Keratinocyte (primary cell): ENCODE measurements at regions not wholly inside any gene's neighbourhood (a gene's known extent, or its start where the extent isn't known, plus 50 kb on each side); places are given as distances from the start of the nearest gene placed in this dataset.

Source experiments
- DNase-seq: peaks from one replicate; pipeline ENCODE4 v3.0.0-alpha.2; 2011; ENCODE audit warnings: low read depth, missing footprints, low spot score
- FAIRE-seq: peaks from 2 replicates; lab custom pipeline; 2011; peaks lifted over from hg19 to GRCh38; lab: Jason Lieb, UNC
- H2AFZ ChIP-seq: 2 replicates; pipeline ENCODE4 v1.6.0; 2012; ENCODE audit warnings: low read length, control low read depth, inconsistent platforms; ENCODE audit not compliant: control insufficient read depth
- H3K27ac ChIP-seq: 2 replicates; pipeline ENCODE4 v1.5.1; 2011; ENCODE audit warnings: low read length; ENCODE audit not compliant: control insufficient read depth, insufficient read depth
- H3K27me3 ChIP-seq: 3 replicates; pipeline ENCODE4 v1.6.0; 2011; ENCODE audit warnings: low read length; ENCODE audit not compliant: control insufficient read depth, insufficient read depth; ENCODE audit errors: extremely low read depth
- H3K36me3 ChIP-seq, 2 experiments: 2 replicates in 1 of 2; 3 replicates in 1 of 2; pipeline ENCODE4 v1.5.1; 2011; ENCODE audit warnings: low read length in 2 of 2, mild to moderate bottlenecking in 1 of 2; ENCODE audit not compliant: control insufficient read depth in 2 of 2, insufficient read depth in 2 of 2; ENCODE audit errors: extremely low read depth in 1 of 2
- H3K4me1 ChIP-seq: 3 replicates; pipeline ENCODE4 v1.5.1; 2011; ENCODE audit warnings: low read length; ENCODE audit not compliant: control insufficient read depth, insufficient read depth; ENCODE audit errors: extremely low read depth
- H3K4me2 ChIP-seq: 3 replicates; pipeline ENCODE4 v1.6.0; 2011; ENCODE audit warnings: low read depth, low read length; ENCODE audit not compliant: control insufficient read depth, insufficient read depth; ENCODE audit errors: extremely low read depth
- H3K4me3 ChIP-seq, 3 experiments: fragments of 200-600 bp in 1 of 3; sonication (generic) in 1 of 3; 2 replicates in 2 of 3; 3 replicates in 1 of 3; pipeline ENCODE4 v1.5.1; 2011 to 2016; ENCODE audit warnings: low read length in 3 of 3, mild to moderate bottlenecking in 3 of 3, control low read depth in 2 of 3, inconsistent platforms in 1 of 3, low read depth in 1 of 3, mixed read lengths in 1 of 3, mixed run types in 1 of 3, moderate library complexity in 1 of 3; ENCODE audit not compliant: control insufficient read depth in 2 of 3, insufficient read depth in 2 of 3; ENCODE audit errors: extremely low read depth in 1 of 3
- H3K79me2 ChIP-seq: 2 replicates; pipeline ENCODE4 v1.6.0; 2012; ENCODE audit warnings: low read length; ENCODE audit not compliant: control insufficient read depth, insufficient read depth
- H3K9ac ChIP-seq: 3 replicates; pipeline ENCODE4 v1.6.0; 2011; ENCODE audit warnings: low read length; ENCODE audit not compliant: control insufficient read depth, insufficient read depth; ENCODE audit errors: extremely low read depth
- H3K9me1 ChIP-seq: 3 replicates; pipeline ENCODE4 v1.6.0; 2011; ENCODE audit warnings: low read length; ENCODE audit not compliant: control insufficient read depth, insufficient read depth; ENCODE audit errors: extremely low read depth
- H3K9me3 ChIP-seq: 2 replicates; pipeline ENCODE4 v1.5.1; 2012; ENCODE audit warnings: low read depth, low read length; ENCODE audit not compliant: control insufficient read depth
- H4K20me1 ChIP-seq: 3 replicates; pipeline ENCODE4 v1.6.0; 2011; ENCODE audit warnings: low read length; ENCODE audit not compliant: control insufficient read depth, insufficient read depth; ENCODE audit errors: extremely low read depth
- CTCF ChIP-seq, 3 experiments: IDR thresholded peaks in 1 of 3; conservative IDR thresholded peaks in 1 of 3; optimal IDR thresholded peaks in 1 of 3; 2 replicates in 2 of 3; 3 replicates in 1 of 3; pipeline versions ENCODE3 to v1.5.1; 2011; ENCODE audit warnings: low read length in 3 of 3, mild to moderate bottlenecking in 3 of 3, moderate library complexity in 2 of 3, control low read depth in 1 of 3, inconsistent platforms in 1 of 3; ENCODE audit not compliant: insufficient read depth in 2 of 3; ENCODE audit errors: extremely low read depth in 1 of 3
- EZH2 ChIP-seq: IDR thresholded peaks from one replicate; pipeline ENCODE4 v1.6.1; 2012; ENCODE audit warnings: inconsistent platforms, mild to moderate bottlenecking, low read length, moderate library complexity
- dilution Hi-C: fragments of 300-500 bp; cut with MboI; formaldehyde crosslinking; loops from one replicate; pipeline ENCODE4 v1.7.0; 2020; ENCODE audit warnings: low sequenced_read_pairs; ENCODE audit not compliant: extremely low pct_ligation_motif_present

GRCh38 chr3:59698091-59698490 lies 648.3 kb upstream of the CFAP20DC start:
- H3K4me1 ChIP-seq = no peaks in the 10 kb centered on the region
- no peak overlapping the region for H3K4me3 ChIP-seq
- H3K9me3 ChIP-seq = no peaks in the 10 kb centered on the region
- FAIRE-seq (no peak), DNase-seq (no peak)
- no peaks in the 10 kb centered on the region for H3K27me3 ChIP-seq
- no peak overlapping the region for H3K9ac ChIP-seq
- no peaks in the 10 kb centered on the region for H3K79me2 ChIP-seq
- dilution Hi-C loops = no loop called here
- H4K20me1 ChIP-seq = no peaks in the 10 kb centered on the region
- no peak for TF ChIP-seq EZH2
- TF ChIP-seq CTCF (optimal IDR thresholded peaks at IDR 0.05 in 1 of 3, IDR thresholded peaks at IDR 0.05 in 1 of 3, conservative IDR thresholded peaks at IDR 0.05 in 1 of 3; ENCODE audit: extremely low read depth in 1 of 3, insufficient read depth in 2 of 3, low read length in 3 of 3) = no peak
- H3K36me3 ChIP-seq = no peaks in the 10 kb centered on the region
- H2AFZ ChIP-seq = no peak overlapping the region
- H3K9me1 ChIP-seq = no peaks in the 10 kb centered on the region
- no peak overlapping the region for H3K4me2 ChIP-seq
- H3K27ac ChIP-seq = no peak overlapping the region

- no peaks in the 10 kb centered on the region for H3K9me3 ChIP-seq
- no peaks in the 10 kb centered on the region for H3K4me1 ChIP-seq
- DNase-seq (no peak), FAIRE-seq (no peak)
- no peaks in the 10 kb centered on the region for H4K20me1 ChIP-seq
- H3K9ac ChIP-seq = no peak overlapping the region
- TF ChIP-seq EZH2 = no peak
- no peak for TF ChIP-seq CTCF (optimal IDR thresholded peaks at IDR 0.05 in 1 of 3, IDR thresholded peaks at IDR 0.05 in 1 of 3, conservative IDR thresholded peaks at IDR 0.05 in 1 of 3; ENCODE audit: extremely low read depth in 1 of 3, insufficient read depth in 2 of 3, low read length in 3 of 3)
- H2AFZ ChIP-seq = no peak overlapping the region
- no peak overlapping the region for H3K4me3 ChIP-seq
- no peaks in the 10 kb centered on the region for H3K9me1 ChIP-seq
- dilution Hi-C loops = no loop called here
- no peaks in the 10 kb centered on the region for H3K27me3 ChIP-seq
- H3K4me2 ChIP-seq = no peak overlapping the region
- H3K79me2 ChIP-seq = no peaks in the 10 kb centered on the region
- H3K27ac ChIP-seq = no peak overlapping the region
- no peaks in the 10 kb centered on the region for H3K36me3 ChIP-seq
Observed at GRCh38 chr3:59696783-59697182, 647.0 kb upstream of the CFAP20DC start.
